Lung (tissue), 11 donors: ENCODE measurements at regions not wholly inside any gene's neighbourhood (a gene's known extent, or its start where the extent isn't known, plus 50 kb on each side); places are given as distances from the start of the nearest gene placed in this dataset.

Experiments used
- ATAC-seq: fragments of 200-7000 bp; cut with Tn5 transposase; one replicate; pipeline ENCODE4 v1.9.1; 2020; ENCODE audit warnings: moderate number of reproducible peaks; ENCODE audit not compliant: insufficient read depth, low FRiP score
- DNase-seq, 3 donors: peaks; one replicate each; pipeline ENCODE4 v3.0.0-alpha.2; 2013 to 2017
- H3K27ac ChIP-seq, 2 donors: one replicate each; pipeline ENCODE4 v1.5.1; 2013; ENCODE audit warnings: mild to moderate bottlenecking in 2 of 2, moderate library complexity in 2 of 2, control low read depth in 1 of 2, inconsistent platforms in 1 of 2, low read depth in 1 of 2, low read length in 1 of 2
- H3K27me3 ChIP-seq, 3 donors: one replicate each; pipeline ENCODE4 v1.5.1; 2013; ENCODE audit warnings: low read length in 2 of 3; ENCODE audit not compliant: control insufficient read depth in 3 of 3, insufficient read depth in 3 of 3
- H3K36me3 ChIP-seq, 4 donors: one replicate each; pipeline ENCODE4 v1.5.1; 2013; ENCODE audit warnings: low read length in 4 of 4, mild to moderate bottlenecking in 1 of 4, moderate library complexity in 1 of 4; ENCODE audit not compliant: control insufficient read depth in 4 of 4, insufficient read depth in 4 of 4
- H3K4me1 ChIP-seq, 5 donors: one replicate each; pipeline ENCODE4 v1.5.1; 2013; ENCODE audit warnings: low read length in 5 of 5, mild to moderate bottlenecking in 2 of 5, moderate library complexity in 1 of 5; ENCODE audit not compliant: control insufficient read depth in 5 of 5, insufficient read depth in 5 of 5
- H3K4me3 ChIP-seq: one replicate; pipeline ENCODE4 v1.5.1; 2013; ENCODE audit warnings: mild to moderate bottlenecking, control low read depth, moderate library complexity
- H3K9ac ChIP-seq, 2 donors: one replicate each; pipeline ENCODE4 v1.5.1; 2013; ENCODE audit warnings: low read length in 2 of 2, control low read depth in 1 of 2; ENCODE audit not compliant: insufficient read depth in 1 of 2
- H3K9me3 ChIP-seq, 4 donors: one replicate each; pipeline ENCODE4 v1.5.1; 2013; ENCODE audit warnings: low read length in 3 of 4, mild to moderate bottlenecking in 1 of 4, moderate library complexity in 1 of 4; ENCODE audit not compliant: control insufficient read depth in 4 of 4, insufficient read depth in 3 of 4
- WGBS, 2 donors: extraction: QIAGEN DNeasy Blood & Tissue Kit; methylation state at CpG; one replicate each; pipeline ENCODE4 v1.1.7; 2013; 5-methylcytosine and 5-hydroxymethylcytosine counted together
- TF ChIP-seq, protein P1 (sequence below): IDR thresholded peaks from 2 replicates; pipeline ENCODE4 v1.5.1; 2012; ENCODE audit warnings: mild to moderate bottlenecking; ENCODE audit errors: control extremely low read depth, extremely low read depth
- donor health status: control.
- donor health status: control.
- donor health status: Bipolar disorder and iron deficiency.
- donor health status: healthy.
- donor health status: DM: yes; HTN: yes; CAD: no.

- Histone ChIP-seq H3K36me3 (no peaks in the 10 kb centered on the region), H3K27me3 (no peaks in the 10 kb centered on the region), H3K27ac (no peak overlapping the region), H3K9me3 (no peaks in the 10 kb centered on the region), H3K4me3 (no peak overlapping the region), H3K9ac (no peak overlapping the region), H3K4me1 (peaks cover 0 to 5% (median 0%) of the 10 kb centered on the region in 5 donors)
- no peak for DNase-seq
- TF ChIP-seq, protein P1, sequence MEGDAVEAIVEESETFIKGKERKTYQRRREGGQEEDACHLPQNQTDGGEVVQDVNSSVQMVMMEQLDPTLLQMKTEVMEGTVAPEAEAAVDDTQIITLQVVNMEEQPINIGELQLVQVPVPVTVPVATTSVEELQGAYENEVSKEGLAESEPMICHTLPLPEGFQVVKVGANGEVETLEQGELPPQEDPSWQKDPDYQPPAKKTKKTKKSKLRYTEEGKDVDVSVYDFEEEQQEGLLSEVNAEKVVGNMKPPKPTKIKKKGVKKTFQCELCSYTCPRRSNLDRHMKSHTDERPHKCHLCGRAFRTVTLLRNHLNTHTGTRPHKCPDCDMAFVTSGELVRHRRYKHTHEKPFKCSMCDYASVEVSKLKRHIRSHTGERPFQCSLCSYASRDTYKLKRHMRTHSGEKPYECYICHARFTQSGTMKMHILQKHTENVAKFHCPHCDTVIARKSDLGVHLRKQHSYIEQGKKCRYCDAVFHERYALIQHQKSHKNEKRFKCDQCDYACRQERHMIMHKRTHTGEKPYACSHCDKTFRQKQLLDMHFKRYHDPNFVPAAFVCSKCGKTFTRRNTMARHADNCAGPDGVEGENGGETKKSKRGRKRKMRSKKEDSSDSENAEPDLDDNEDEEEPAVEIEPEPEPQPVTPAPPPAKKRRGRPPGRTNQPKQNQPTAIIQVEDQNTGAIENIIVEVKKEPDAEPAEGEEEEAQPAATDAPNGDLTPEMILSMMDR = no peak
- 87 to 95% methylated on average over 3 of the region's 3 CpGs for WGBS, 2 donors
- no peak for ATAC-seq
These were observed 64.4 kb upstream of the SSBP2 start for GRCh38 chr5:81815321-81815720.

DNA sequence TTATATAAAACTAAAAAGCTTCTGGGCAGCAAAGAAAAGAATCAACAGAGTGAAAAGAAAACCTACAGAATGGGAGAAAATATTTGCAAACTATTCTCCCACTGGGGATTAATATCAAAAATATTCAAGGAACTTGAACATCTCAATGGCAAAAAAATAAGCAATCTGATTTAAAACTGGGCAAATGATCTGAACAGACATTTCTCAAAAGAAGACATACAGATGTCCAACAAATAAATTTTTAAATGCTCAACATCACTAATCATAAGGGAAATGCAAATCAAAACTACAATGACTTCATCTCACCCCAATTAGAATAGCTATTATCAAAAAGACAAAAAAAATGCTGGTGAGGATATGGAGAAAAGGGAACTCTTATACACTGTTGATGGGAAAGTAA lies 57.2 kb upstream of the SSBP2 start:
- H3K36me3 ChIP-seq = no peaks in the 10 kb centered on the region
- H3K4me3 ChIP-seq = no peak overlapping the region
- no peaks in the 10 kb centered on the region for H3K4me1 ChIP-seq
- no peak overlapping the region for H3K9ac ChIP-seq
- DNase-seq (no peak), ATAC-seq (no peak)
- no peak overlapping the region for H3K27ac ChIP-seq
- H3K9me3 ChIP-seq = no peaks in the 10 kb centered on the region
- no peaks in the 10 kb centered on the region for H3K27me3 ChIP-seq
- TF ChIP-seq, protein P1 = no peak

GRCh38 chr5:81805086-81805485 lies 54.2 kb upstream of the SSBP2 start:
- TF ChIP-seq, protein P1 = no peak
- Histone ChIP-seq H3K36me3 (no peaks in the 10 kb centered on the region), H3K27me3 (no peaks in the 10 kb centered on the region), H3K27ac (no peak overlapping the region), H3K9ac (no peak overlapping the region), H3K4me3 (no peak overlapping the region), H3K4me1 (no peaks in the 10 kb centered on the region), H3K9me3 (peaks cover 0 to 1% (median 0%) of the 10 kb centered on the region in 4 donors)
- DNase-seq = no peak
- no peak for ATAC-seq

- DNase-seq = no peak
- TF ChIP-seq, protein P1 = no peak
- no peak for ATAC-seq
- Histone ChIP-seq H3K4me3 (no peak overlapping the region), H3K9me3 (peaks cover 0 to 1% (median 0%) of the 10 kb centered on the region in 4 donors), H3K36me3 (no peaks in the 10 kb centered on the region), H3K4me1 (no peaks in the 10 kb centered on the region), H3K9ac (no peak overlapping the region), H3K27me3 (no peaks in the 10 kb centered on the region), H3K27ac (no peak overlapping the region)
- 88 to 96% methylated on average over 3 of the region's 3 CpGs for WGBS, 2 donors
These were observed 52.9 kb upstream of the SSBP2 start for GRCh38 chr5:81803812-81804211.
